ENCODE measurements at regions not wholly inside any gene's neighbourhood (a gene's known extent, or its start where the extent isn't known, plus 50 kb on each side); places are given as distances from the start of the nearest gene placed in this dataset.
A peak's percentile ranks its signal among the peaks of the same experiment; 100 is the strongest.

DNA sequence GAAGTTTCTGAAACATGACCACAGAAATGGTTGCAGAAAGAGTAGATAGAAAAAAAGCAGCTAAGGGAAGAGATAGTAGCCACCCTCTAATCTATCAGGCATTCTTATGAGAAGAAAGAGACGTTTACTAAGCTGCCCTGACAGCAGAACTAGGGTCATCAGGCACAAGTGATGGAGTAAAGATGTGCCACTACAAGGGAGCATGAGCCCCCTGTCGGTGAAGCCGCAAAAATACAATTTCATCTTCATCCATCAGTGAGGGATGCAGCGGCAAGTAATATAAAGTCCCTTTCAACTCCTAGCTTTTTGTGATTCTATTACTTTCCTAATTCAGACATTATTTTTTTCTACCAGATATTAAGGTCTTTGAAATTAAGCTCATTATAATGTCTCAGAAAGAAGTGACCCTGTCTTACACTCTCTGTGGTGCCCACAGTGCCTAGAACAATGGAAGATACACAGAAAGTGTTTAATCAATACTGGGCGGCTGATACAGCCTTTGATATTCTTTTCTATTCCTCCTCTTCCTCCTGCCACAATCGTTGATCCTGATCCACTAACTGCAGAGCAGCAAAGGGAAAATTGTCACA is 651.6 kb downstream of the NTRK3 start:
- TF ChIP-seq, protein P1, sequence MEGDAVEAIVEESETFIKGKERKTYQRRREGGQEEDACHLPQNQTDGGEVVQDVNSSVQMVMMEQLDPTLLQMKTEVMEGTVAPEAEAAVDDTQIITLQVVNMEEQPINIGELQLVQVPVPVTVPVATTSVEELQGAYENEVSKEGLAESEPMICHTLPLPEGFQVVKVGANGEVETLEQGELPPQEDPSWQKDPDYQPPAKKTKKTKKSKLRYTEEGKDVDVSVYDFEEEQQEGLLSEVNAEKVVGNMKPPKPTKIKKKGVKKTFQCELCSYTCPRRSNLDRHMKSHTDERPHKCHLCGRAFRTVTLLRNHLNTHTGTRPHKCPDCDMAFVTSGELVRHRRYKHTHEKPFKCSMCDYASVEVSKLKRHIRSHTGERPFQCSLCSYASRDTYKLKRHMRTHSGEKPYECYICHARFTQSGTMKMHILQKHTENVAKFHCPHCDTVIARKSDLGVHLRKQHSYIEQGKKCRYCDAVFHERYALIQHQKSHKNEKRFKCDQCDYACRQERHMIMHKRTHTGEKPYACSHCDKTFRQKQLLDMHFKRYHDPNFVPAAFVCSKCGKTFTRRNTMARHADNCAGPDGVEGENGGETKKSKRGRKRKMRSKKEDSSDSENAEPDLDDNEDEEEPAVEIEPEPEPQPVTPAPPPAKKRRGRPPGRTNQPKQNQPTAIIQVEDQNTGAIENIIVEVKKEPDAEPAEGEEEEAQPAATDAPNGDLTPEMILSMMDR (IDR thresholded peaks at IDR 0.05): peak in 1 of 2 donors; percentile 57
- H3K4me1 ChIP-seq: peaks cover 0 to 8% of the 10 kb centered on the region in 2 donors
- H3K4me3 ChIP-seq: no peak overlapping the region
- H3K9me3 ChIP-seq: no peaks in the 10 kb centered on the region
- no peak overlapping the region for H3K27ac ChIP-seq
- no peak for DNase-seq (ENCODE audit: low spot score)
- H3K36me3 ChIP-seq: no peaks in the 10 kb centered on the region
- H3K27me3 ChIP-seq: no peaks in the 10 kb centered on the region

DNA sequence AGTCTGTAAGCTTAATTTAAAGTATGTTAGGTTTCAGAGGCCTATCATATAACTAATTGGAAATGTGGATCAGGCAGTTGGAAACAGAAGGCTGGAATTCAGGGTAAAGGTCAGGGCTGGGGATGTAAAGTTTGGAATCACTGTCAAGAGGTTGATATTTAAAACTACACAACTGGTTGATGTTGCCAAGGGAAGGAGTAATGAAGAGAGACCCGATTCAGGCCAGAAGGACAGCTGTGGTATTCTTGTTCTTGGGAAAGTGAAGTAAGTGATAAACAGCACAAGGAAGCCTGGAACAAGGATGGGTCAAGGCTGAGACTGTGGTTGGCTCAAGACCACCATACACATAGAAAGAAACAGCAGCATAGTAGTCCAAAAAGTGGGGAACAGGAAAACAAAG is 654.2 kb downstream of the NTRK3 start:
- DNase-seq (ENCODE audit: low spot score): no peak
- TF ChIP-seq, protein P1 (IDR thresholded peaks at IDR 0.05): no peak
- Histone ChIP-seq H3K27me3 (no peaks in the 10 kb centered on the region), H3K9me3 (no peaks in the 10 kb centered on the region), H3K4me1 (peaks cover 0 to 5% of the 10 kb centered on the region in 2 donors), H3K36me3 (no peaks in the 10 kb centered on the region), H3K4me3 (no peak overlapping the region), H3K27ac (no peak overlapping the region)

DNA sequence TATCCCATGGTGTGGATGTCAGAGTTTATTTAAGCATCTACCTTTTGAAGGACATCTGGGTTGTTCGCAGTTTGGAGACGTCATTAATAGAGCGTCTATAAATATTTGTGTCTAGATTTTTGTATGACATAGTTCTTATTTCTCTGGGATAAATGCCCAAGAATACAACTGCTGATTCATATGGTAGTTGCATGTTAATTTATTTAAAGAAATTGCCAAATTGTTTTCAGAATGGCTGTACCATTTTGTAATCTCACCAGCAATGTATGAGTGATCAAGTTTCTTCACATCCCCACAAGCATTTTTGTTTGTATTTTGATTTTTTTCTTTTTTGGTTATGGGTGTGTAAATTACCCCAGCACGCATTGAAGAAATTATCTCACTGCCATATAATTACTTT is 656.9 kb downstream of the NTRK3 start:
- no peaks in the 10 kb centered on the region for H3K27me3 ChIP-seq
- peaks cover 0 to 5% of the 10 kb centered on the region in 2 donors for H3K4me1 ChIP-seq
- H3K9me3 ChIP-seq: no peaks in the 10 kb centered on the region
- DNase-seq (ENCODE audit: low spot score): no peak
- no peak overlapping the region for H3K27ac ChIP-seq
- H3K4me3 ChIP-seq: no peak overlapping the region
- TF ChIP-seq, protein P1 (IDR thresholded peaks at IDR 0.05): no peak
- H3K36me3 ChIP-seq: no peaks in the 10 kb centered on the region

DNA sequence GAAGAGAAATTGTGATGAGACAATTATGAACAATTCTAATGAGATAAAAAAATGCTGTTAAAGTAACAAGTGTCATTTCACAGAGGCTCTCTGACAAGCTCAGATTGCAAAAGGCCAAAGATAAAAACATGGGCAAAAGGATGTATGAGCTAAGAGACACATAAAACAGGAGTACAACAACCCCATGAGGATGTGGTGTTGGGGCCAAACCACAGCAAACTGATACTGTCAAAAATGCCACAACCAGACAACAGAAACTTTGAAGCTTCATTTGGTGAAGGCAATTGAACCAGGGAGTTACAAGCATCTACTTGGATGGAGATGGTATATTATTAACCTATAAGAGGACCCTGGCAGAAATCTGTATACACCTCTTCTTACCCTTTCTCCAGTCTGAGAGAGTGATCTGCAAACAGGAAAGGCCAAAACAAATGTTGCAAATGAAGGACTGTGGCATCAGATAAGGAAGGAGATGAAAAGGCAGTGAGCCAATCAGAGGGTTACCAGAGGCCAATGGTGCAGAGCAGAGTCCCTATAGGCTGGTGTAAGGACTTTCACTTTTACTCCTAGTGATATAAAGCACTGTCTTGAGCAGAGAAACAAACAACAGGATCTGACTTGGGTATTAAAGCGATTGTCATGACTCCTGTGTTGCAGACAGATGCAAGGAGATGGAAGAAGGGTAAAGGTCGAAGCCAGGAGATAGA is 659.0 kb downstream of the NTRK3 start:
- Histone ChIP-seq H3K4me1 (peaks cover 0 to 5% of the 10 kb centered on the region in 2 donors), H3K36me3 (no peaks in the 10 kb centered on the region), H3K4me3 (no peak overlapping the region), H3K27ac (no peak overlapping the region), H3K9me3 (no peaks in the 10 kb centered on the region), H3K27me3 (no peaks in the 10 kb centered on the region)
- no peak for DNase-seq (ENCODE audit: low spot score)
- TF ChIP-seq, protein P1 (IDR thresholded peaks at IDR 0.05): no peak

DNA sequence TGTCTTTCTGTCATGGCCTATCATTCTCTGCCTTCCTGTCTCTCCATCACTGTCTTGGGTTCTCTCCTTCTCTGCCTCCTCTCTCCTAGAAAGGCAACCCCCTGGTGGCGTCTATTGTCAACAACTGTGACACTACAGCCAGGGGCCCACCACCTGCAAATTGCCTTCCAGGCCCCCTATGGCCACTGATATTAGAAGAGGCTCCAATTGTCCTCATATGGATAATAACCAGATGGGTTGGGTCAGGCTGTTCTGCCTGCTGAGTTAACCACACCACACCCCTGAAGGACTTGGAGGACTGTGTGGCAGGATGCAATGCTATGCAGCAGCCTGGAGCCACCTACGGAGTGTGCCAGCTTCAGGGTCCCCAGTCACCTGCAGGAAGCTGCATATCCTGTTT is 665.0 kb downstream of the NTRK3 start:
- no peaks in the 10 kb centered on the region for H3K9me3 ChIP-seq
- no peaks in the 10 kb centered on the region for H3K36me3 ChIP-seq
- H3K4me3 ChIP-seq: no peak overlapping the region
- no peaks in the 10 kb centered on the region for H3K27me3 ChIP-seq
- no peaks in the 10 kb centered on the region for H3K4me1 ChIP-seq
- no peak overlapping the region for H3K27ac ChIP-seq
- no peak for DNase-seq (ENCODE audit: low spot score)
- TF ChIP-seq, protein P1 (IDR thresholded peaks at IDR 0.05): no peak

Data from right atrium auricular region (tissue), 2 donors.